SKM-1 treated with dmso at 0.1 percent for 144 hours (cell line): ENCODE measurements at regions not wholly inside any gene's neighbourhood (a gene's known extent, or its start where the extent isn't known, plus 50 kb on each side); places are given as distances from the start of the nearest gene placed in this dataset.

Source experiments
- DNase-seq: peaks from one replicate; lab custom pipeline; 2025; ENCODE audit not compliant: unreplicated experiment; lab: John Stamatoyannopoulos, UW

DNA sequence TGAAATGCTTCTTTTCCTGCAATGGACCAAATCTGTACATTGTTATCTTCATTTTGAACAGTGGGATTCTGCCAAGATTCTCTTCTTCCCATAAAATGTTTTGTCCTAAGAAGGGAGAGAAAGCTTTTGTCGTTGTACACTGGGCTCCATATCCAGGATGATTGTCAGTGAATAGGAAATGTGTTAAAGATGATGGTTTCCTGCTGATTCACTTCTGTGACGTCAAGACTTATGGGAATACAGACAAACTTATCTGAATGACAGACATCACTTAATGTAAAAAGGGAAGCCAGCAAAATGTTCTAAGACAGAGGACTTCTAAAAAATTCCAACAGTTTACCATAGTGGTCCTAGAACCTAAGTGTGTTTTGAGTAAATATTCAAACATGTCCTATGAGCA lies 53.7 kb upstream of the HPF1 start:
- no peak for DNase-seq

DNA sequence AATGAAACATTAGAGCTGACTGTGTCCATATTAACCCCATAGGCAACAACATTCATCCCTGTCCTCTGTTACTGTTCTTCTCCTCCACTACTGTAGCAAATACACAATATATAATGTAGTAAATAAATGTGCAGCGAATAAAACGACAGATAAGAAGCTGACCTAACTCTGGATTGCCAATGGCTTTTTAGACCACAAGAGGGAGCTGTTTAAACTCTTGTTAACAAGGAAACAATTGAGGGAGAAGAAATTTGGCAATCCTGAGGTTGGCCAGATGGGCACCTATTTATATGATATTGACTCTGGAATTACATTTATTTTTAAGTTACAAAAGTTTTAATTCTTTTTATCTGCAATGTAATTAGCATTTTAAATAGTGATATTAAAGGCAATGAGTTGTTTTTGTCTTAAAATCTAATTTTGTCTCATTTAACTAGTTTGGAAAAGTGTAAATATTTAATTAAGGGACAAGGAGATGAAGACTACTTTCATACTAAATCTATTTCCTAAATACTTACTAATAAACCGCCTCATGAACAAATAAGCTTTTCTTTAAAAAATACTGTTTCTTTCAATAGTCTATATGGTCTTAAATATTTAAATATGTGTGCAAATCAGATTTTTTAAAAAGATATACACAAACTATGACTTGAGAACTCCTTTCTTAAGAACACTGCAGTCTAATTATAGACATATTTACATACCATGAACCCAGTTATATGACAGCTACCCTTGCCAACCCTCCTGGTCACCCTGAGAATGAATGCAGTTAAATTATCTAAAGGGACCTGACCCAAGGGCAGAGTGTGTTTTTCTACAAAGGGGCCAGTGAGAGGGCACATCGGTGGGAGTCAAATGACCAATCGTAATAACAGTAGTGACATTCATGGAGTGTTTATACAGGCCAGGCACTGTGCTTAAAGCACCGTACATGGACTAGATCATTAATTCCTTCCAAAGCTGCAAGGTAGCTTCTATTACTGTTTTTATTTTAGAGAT lies 52.9 kb upstream of the HPF1 start:
- peak; percentile 74 for DNase-seq

DNA sequence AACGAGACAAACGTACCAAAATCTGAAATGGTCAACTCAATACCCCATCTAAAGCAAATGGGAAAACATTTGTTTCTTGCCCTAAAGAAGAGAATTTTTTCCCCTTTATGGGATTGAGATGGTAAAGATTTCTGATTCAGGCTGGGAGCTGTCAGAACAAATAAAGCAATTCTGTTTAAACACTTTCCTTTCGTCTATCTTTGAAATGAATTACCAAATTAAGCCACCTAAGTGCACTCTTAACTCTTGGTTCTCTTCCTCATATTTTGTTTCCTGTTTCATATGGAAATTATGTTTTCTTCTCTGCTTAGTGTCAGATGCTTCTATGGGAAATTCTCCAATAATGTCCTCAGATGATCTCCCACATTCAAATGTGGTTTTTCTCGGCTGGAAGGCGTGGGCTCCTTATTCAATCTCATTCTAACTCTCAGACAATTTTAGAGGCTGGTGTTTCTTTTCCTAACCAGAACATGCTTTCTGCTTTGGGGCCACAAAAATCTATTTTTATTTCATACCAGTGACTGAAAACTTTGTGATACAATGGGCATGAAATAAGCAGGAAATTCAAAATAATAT lies 50.3 kb upstream of the HPF1 start:
- DNase-seq, result no peak
